ENCODE measurements at regions not wholly inside any gene's neighbourhood (a gene's known extent, or its start where the extent isn't known, plus 50 kb on each side); places are given as distances from the start of the nearest gene placed in this dataset.

DNA sequence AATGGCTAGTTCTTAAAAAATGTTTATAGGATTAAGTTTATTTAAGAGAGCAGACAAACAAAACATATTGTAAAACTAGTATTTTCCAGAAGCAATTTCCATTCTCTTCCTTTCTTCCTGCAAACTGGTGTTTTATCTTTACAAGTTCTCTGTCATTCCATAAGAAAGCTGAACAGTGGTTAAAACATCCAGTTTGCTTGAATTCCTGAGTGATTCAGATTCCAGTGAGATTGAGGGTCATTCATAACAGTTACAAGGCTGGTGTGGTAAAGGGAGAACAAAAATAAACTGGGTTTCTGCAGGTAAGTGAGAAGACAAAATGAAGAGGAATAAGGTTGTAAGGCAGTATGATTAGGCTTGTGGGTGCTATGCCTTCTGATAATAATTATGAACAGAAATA, 544.8 kb upstream of the DIPK2B start:
- no peak for DNase-seq (ENCODE audit: low spot score)

DNA sequence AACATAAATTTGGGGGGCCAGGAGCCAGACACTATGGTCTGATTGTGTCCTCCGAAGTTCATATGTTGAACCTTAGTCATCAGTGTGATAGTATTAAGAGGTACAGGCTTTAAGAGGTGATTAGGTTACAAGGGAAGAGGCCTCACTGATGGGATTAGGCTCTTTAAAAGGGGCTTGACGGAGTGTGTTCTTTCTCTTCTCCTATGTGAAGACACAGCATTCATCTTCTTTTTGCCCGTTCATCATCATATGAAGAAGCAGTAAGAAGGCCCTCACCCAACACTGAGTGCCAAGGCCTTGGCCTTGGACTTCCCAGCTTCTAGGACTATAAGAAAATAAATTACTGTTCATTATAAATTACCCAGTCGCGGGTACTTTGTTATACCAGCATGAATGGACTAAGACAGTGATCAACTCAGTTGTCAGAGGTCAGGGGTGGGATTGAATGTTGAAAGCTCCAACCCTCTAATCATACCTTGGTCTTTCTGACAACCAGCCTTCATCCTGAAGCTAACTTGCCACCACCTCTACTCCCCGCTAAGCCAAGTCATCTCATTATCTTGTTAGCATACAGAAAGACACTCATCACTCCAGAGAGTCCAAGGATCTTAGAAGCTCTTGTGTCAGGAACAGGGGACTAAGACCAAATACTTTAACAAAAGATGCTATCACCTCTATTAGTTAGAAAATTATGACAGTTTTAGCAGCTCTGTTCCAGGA, 543.4 kb upstream of the DIPK2B start:
- no peak for DNase-seq (ENCODE audit: low spot score)

DNA sequence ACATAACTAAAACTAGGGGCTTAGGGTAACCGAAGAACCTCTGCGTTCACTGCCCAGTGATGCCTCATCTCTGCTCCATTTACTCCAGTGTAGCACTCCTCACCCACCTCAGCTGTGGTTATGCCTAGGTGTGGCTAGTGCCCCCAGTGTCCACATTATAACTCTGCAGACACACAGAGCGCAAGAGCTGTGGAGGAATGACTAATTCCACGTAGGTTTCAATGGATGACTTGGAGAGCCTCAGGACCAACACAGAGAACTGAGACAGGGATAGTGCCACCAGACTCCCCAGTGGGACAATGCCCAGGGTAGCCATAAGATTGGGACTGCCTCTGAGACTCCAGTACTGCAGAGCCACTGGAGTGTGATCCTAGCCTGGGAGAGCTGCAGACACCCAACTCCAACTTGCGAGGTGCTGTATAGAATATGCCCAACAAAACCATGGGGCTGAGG, 542.4 kb upstream of the DIPK2B start:
- no peak for DNase-seq (ENCODE audit: low spot score)

DNA sequence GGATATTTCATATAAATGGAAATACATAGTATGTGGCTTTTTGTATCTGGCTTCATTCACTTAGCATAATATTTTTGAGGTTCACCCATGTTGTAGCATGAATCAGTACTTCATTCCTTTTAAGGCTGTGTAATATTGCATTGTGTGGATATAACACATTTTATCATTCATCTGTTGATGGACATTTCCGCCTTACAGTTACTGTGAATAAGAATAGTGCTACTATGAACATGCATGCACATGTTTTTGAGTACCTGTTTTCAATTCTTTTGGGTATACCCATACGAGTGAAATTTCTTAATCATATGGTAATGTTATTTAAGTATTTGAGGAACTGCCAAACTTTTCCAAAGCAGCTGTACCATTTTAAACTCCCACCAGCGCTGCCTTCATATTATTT, 539.6 kb upstream of the DIPK2B start:
- no peak for DNase-seq (ENCODE audit: low spot score)

DNA sequence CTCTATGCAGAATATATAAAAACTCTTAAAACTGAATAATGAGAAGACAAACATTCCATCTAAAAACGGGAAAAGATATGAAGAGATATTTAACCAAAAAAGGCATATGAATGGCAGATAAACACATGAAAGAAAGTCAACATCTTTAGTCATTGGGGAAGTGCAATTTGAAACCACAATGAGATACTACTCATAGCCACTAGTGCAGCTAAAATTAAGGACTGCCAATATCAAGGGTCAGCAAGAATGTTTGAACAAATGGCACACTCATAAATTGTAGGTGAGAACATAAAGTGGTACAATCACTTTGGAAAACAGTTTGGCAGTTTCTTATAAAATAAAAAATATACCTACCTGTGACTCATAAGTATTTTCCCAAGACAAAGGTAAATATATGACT, 534.9 kb upstream of the DIPK2B start:
- DNase-seq (ENCODE audit: low spot score), result no peak

DNA sequence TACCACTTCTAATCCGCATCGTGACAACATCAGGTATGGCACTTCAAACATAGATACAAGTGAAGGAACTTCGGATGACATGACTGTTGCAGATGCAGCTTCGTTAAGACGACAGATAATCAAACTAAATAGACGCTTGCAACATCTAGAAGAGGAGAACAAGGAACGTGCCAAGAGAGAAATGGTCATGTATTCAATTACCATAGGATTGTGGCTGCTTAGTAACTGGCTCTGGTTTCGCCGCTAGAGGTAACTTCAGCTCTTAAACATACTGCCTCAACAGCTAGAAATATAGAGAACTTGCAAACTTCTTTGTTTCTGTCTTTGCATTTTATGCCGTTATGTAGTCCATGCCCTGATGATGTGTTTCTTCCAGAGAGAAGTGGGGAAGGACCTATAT, 530.8 kb upstream of the DIPK2B start:
- DNase-seq (ENCODE audit: low spot score), result no peak

DNA sequence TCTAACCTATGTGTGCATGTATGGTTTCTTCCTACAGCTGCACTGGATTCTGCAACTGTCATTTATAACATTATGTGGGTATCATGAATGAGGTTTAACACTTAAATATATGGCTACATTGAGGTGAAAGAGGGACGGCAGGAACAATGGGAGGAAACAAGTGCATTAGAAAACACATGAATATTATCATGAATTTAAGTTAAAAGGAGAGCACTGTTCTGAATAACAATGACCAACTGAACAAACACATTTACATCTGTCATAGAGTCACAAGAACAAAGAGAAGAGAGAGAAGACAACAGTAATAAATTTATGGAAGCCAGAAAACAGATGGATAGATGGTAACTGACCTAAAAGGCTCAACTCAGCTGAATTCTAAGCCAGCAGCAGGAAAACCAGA, 527.1 kb upstream of the DIPK2B start:
- no peak for DNase-seq (ENCODE audit: low spot score)

DNA sequence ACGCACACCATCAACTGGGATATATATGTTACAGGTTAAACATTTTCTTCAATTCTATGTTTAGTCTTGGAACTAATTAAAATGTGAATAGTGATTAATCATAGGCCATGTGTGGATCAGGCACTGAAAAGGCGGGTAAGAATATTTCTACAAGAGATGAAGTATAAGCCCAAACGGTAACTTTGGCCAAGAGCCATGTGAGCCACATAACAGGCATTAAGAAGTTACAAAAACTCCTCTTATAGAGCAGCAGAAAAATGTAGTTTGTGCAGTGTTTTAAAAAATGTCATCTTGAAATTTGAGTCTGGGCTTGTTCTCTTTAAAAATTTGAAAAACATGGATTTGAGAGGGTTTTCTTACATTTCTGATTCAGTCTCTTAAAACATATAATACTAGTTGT, 521.8 kb upstream of the DIPK2B start:
- no peak for DNase-seq (ENCODE audit: low spot score)

DNA sequence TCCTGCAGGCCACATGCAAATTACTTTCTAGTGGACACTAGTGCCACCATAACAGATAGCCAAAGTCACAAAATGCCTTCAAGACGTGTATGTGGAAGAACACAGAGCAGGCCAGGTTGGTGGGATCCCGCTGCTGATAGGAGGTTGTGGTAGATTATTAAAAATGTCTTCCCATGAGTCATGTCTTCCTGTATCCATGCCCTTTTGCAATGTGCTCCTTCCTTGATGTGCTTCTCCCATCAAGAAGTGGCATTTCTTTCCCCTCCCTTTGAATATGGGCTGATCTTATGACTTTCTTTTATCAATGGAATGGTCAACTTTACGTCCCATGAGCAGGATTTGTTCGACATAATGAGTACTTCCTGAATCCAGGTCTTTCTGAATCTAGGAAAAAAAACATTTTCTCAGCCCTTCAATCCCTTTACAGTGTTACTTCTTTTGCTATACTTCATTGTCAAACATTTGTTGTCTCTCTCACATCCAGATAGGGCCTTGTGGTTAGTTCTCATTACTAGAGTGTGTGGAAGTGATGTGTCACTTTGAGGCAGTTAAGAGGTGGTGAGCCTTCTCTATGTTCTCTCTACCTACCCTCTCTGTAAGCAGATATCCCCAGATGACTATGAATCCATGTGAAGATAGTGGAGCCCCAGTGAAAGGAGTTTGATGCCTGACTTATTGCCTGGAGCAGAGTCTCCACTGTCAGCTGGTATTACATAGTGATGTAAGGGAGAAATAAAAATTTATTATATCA, 519.2 kb upstream of the DIPK2B start:
- no peak for DNase-seq (ENCODE audit: low spot score)

DNA sequence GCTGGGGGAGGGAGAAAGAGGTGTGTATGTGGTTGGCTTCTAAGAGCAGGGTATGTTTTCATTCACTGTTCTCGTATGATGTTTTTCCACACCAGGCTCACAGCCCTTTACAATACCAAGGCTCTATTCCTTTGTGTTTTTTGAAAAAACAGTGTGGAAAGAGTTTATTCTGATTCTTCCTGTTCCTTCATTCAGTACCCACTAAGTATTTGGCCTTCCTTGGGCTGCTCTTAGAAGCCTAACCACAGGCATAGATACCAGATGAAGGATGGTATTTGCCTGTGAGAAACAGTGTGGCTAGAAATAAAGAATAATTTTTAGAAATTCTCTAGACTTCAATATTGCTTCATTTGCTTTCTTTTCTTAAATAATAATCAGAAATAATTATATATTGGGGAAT, 518.0 kb upstream of the DIPK2B start:
- no peak for DNase-seq (ENCODE audit: low spot score)

DNA sequence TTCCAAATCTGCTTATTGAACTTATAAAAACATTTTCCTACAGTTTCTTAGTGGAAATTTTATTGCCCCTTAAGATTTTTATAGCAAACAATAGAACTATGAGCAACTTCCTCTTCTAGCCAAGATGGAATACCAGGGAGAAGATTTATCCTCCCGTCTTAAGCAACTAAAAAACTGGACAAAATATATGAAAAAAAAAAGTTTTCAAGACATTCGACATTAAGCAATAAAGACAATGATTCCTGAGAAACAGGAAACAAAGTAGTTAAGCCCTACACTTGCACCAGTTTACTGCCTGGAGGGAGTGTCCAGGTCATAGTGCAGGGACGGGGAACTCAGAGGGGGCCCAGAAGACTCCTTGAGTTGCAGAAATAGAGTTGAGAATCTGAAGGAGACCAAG, 516.1 kb upstream of the DIPK2B start:
- DNase-seq (ENCODE audit: low spot score), result no peak

DNA sequence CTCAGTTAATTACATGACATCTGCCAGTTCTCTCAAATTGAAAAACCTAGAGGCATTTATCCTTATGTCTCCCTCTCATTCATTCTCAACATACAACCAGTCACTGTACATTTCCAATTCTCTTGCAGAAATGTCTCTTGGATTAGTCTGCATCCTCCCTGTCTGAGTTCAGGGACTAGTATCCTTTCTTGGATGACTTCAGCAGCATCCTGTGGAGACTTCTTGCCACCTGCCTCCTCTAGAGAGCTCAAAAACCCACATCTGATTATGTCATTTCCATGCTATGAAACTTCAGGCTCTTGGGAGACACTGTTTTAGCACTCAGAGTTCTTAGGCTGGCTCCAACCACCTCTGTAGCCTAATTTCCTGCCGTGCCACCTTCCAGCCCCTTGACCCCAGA, 515.1 kb upstream of the DIPK2B start:
- no peak for DNase-seq (ENCODE audit: low spot score)

DNA sequence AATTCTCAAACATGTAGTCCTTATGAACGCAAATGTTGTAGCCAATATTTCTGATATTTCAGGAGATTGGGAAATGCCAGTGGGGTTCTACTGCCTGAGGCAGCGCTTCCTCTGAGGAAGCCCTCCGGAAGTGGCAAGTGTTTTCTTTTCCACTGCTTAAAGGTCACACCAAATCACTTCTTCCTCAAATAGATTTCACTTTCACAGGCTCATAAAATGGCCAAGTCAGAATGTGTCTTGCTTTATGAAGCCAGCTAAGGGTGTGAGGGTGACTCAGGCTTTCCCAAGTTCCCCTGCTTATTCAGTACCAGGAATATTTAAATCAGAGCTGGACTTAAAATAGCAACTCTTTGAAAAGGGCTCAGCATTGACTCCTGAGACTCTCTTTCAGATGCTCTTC, 514.2 kb upstream of the DIPK2B start:
- no peak for DNase-seq (ENCODE audit: low spot score)

DNA sequence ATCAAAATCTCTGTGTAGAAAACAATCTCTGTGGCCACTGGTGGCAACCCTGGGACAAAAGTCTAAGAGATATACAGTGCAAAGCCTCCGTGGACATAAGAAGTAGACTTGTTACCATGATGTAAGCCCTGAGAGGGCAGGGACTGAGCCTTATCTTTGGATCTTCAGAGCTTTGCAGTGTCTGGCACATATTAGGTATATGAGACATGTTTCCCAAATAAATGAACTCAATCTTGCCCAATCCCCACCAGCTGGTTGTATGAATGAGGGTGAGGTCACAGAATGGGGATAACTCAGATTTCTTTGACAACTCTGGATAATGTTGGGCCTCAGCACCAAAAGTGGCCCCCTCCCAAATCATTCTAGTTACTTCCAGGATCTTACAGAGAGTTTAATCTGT, 511.4 kb upstream of the DIPK2B start:
- DNase-seq (ENCODE audit: low spot score), result no peak

DNA sequence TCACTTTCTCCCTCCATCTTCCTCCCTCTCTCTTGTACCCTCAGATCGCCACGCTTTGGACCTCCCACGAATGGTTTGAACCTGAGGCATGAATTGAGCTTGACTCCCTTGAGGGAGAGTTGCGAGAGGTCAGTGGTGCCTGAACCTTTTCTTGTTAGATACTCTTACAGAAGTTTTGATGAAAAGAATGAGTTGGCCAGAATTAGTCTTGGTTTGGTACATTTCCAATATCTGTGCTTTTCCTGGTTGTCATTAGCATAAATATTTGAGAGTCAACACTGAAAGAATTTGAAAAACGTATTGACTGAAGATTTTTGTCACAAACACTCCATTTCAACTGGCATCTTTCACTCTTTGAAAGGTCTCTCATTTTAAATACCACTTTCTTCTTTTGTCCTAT, 510.6 kb upstream of the DIPK2B start:
- no peak for DNase-seq (ENCODE audit: low spot score)

DNA sequence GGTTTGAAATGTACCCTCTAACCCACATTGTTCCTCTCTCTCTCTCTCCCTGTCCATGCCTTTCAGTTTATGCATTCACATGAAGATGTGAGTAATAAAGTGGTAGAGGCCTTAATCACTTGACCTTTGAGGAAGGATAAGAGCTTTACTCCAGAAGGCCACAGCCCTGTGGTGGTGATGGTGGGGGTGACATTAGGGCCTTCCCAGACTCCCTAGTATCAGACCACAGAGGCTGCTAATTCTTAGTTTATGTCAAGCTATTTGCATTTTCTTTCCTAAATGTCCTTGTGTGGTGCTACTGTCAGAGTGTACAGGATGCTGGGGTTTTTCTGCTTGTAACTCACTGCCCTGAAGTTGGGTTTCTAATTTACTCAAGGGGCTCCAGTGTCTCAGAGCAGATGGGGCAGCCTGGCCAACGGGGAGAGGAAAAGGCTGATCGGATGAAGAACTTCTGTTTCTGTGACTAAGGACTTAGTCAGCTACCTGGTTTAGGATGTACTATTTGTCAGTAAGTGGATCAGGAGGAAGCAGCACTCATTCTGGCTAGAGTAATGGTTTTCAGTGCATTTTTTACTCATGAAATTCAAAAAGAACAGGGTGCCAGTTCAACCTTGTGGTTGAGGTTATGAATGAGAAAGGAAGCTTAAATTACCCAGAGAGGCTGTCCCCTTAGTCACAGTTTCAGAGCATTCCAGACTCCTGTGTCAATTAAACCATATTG, 509.6 kb upstream of the DIPK2B start:
- DNase-seq (ENCODE audit: low spot score), result peak; percentile 44

DNA sequence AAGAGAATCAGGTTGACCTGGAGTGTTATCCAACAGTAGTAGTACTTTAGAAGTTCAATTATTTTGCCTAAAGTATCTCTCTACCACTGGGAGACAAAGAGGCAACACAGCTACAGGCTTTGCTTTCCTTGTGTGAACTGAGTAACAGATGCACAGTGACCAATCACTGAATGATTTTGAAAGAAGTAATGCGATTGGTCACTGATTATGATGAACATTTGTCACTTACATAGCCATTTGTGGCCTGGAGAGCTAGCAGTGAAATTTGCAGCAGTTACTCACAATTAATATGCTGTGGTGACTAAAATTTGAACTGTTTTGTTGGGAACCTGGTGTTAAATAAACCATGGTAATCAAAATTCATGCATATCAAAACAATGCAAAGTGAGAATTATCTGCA, 508.7 kb upstream of the DIPK2B start:
- no peak for DNase-seq (ENCODE audit: low spot score)

DNA sequence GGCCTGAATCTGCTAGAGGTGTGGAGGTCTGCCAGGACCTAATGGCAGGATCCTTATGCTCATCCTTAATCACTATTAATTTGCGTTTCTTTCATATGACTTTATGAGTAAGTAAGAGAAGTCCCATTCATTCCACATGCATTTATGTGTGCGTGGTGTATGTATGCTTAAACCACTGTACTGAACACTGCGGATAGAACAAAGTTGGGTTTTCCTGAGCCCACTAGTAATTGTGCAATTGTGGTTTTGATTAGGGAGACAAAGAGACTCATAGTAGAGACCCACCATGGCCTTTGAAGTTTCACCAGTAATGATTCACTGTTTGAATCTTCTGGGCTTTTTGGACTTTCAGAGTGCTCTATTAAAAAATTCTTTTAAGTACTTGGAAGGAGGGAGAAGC, 498.5 kb upstream of the DIPK2B start:
- DNase-seq (ENCODE audit: low spot score), result no peak

DNA sequence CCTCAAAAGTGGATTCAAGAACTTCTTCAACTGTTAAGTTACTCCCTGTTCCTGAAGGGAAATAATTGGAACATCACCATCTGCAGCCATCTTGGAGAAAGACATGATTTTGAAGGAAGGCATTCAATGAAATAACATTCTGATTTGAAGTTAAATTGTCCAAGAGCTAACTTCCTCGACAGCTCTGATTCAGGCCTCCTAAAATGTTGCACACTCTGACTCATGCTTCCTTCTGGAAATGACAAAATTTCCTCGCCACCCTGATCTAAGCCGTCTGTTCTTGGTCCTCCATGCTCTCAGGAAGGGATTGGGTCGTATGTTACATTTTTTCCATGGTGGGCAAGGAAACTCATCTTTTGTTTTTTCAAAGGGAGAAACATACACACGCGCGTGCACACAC, 496.9 kb upstream of the DIPK2B start:
- peak; percentile 65 for DNase-seq (ENCODE audit: low spot score)

DNA sequence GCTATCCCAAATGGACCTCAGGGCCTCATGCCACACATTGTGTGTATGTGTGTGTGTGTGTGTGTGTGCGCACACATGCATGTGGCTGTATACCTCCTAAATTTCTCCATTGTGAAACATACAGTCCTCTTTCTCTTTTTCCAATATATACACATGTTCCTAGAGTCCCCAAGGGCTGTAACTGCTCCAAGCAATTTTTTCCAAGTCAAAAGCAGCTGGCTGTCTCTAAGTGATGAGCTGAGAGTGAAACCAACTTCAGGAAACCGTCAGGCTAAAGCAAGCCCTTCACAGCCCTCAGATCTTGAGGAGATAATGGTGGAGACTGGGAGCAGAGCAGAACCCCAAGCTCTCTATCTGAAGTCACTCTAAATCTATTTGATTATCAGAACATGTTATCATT, 496.1 kb upstream of the DIPK2B start:
- DNase-seq (ENCODE audit: low spot score), result no peak

DNA sequence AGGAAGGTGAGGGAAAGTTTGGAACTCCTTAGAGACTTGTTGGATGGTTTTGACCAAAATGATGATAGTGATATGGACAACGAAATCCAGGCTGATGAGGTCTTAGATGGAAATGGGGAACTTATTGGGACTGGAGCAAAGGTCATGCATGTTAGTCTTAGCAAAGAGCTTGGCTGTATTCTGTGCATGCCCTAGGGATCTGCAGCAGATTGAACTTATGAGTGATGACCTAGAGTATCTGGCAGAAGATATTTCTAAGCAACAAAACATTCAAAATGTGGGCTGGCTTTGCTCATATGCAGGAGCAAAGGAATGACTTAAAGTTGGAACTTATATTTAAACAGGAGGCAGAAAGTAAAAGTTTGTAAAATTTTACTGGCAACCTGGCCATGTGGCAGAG, 489.3 kb upstream of the DIPK2B start:
- no peak for DNase-seq (ENCODE audit: low spot score)

DNA sequence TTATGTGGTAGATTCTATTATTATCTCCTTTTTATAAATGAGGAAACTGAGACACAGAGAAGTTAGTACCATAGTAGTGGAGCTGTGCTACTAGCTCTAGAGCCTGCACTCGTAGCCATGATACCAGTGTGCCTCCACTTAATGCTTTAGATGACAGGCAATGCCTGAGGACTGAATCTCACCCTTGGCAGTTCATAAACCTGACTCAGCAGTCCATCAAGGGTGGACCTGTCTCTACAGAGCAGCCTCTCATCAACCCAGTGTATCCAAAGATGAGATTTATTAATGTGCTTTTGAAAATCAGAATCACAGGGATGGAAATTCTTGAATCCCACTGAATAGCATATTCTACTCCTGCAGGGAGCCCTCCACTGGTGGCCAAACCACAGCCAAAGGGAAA, 483.2 kb upstream of the DIPK2B start:
- no peak for DNase-seq (ENCODE audit: low spot score)

DNA sequence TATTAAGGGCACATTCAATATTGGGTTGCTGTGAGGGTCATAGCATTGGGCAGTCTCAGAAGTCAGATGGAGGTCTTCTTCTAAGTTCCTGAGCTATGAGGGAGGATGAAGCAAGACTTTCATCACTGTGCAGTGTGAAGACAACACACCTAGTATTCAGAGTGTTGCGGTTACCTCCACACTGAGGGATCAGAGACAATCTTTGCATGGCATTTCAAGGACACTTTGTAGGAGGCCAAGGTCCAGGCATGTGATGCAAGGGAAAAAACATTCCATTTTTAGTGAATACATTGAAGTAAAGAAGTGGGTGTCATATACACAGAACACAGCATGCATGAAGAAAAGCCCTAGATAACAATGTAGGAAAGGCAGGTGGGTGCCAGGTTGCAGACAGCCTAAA, 481.2 kb upstream of the DIPK2B start:
- no peak for DNase-seq (ENCODE audit: low spot score)
